Activated B cell treated with CpG ODN at 0.5 μM for 24 hours (primary cell): ENCODE measurements at regions not wholly inside any gene's neighbourhood (a gene's known extent, or its start where the extent isn't known, plus 50 kb on each side); places are given as distances from the start of the nearest gene placed in this dataset.

Experiments
- ATAC-seq: fragments of 200-7000 bp; cut with Tn5 transposase; one replicate; pipeline ENCODE4 v1.10.0; 2021; ENCODE audit warnings: low read depth, mild to moderate bottlenecking, moderate library complexity
- CTCF ChIA-PET: fragments of 350-600 bp; sonication (Branson Sonifier 250); formaldehyde crosslinking; loops from one replicate; lab custom pipeline; 2021; ENCODE audit warnings: antibody characterized with exemption; lab: Charles Lee
- POLR2A ChIA-PET: fragments of 350-600 bp; sonication (Branson Sonifier 250); formaldehyde crosslinking; loops from one replicate; lab custom pipeline; 2021; ENCODE audit warnings: antibody characterized with exemption; lab: Charles Lee
- DNase-seq: peaks from one replicate; pipeline ENCODE4 v3.0.0; 2022
- H3K27ac Mint-ChIP-seq: one replicate; pipeline ENCODE4 v1.8.0; 2020; ENCODE audit warnings: mixed read lengths
- H3K27me3 Mint-ChIP-seq: one replicate; pipeline ENCODE4 v1.8.0; 2021; ENCODE audit warnings: mixed read lengths
- H3K36me3 Mint-ChIP-seq: one replicate; pipeline ENCODE4 v1.8.0; 2021; ENCODE audit warnings: low read depth, mixed read lengths
- H3K4me1 Mint-ChIP-seq: one replicate; pipeline ENCODE4 v1.8.0; 2021; ENCODE audit warnings: mixed read lengths
- H3K4me3 Mint-ChIP-seq: one replicate; pipeline ENCODE4 v1.8.0; 2020; ENCODE audit warnings: mild to moderate bottlenecking, mixed read lengths
- H3K9me3 Mint-ChIP-seq: one replicate; pipeline ENCODE4 v1.8.0; 2020; ENCODE audit warnings: mixed read lengths
- intact Hi-C: fragments of 100-400 bp; cut with micrococcal nuclease; formaldehyde crosslinking; loops from one replicate; pipeline ENCODE4 v1.15.1; 2024
- TF ChIP-seq, protein P1 (sequence below): fragments of 200-600 bp; IDR thresholded peaks from one replicate; pipeline ENCODE4 v1.8.0; 2022; ENCODE audit warnings: antibody characterized with exemption, mild to moderate bottlenecking

DNA sequence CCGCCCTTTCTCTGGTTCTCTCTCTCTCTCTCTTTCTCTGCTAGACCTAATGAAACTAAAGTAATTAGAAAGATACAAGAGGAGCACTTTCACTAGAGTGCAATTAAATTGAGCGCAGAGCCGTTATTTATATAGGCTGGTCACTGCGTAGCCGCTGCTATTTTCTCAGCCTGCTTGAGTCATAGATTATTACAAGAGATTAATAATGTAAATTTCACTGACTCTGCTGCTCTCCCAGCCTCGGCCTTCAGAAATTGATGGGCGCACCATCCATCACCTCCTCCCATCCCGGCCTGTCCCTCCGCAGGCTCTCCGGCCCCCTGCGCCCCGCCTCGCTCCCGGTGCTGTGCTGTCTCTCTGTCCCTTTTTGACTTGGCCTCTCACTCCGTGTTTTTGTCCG lies 268.0 kb upstream of the MVB12B start:
- Mint-ChIP-seq H3K36me3 (no peaks in the 10 kb centered on the region), H3K4me1 (no peaks in the 10 kb centered on the region), H3K4me3 (no peak overlapping the region), H3K9me3 (no peaks in the 10 kb centered on the region), H3K27me3 (peaks cover 23% of the 10 kb centered on the region), H3K27ac (no peak overlapping the region)
- DNase-seq: no peak
- intact Hi-C loops: no loop called here
- TF ChIP-seq, protein P1, sequence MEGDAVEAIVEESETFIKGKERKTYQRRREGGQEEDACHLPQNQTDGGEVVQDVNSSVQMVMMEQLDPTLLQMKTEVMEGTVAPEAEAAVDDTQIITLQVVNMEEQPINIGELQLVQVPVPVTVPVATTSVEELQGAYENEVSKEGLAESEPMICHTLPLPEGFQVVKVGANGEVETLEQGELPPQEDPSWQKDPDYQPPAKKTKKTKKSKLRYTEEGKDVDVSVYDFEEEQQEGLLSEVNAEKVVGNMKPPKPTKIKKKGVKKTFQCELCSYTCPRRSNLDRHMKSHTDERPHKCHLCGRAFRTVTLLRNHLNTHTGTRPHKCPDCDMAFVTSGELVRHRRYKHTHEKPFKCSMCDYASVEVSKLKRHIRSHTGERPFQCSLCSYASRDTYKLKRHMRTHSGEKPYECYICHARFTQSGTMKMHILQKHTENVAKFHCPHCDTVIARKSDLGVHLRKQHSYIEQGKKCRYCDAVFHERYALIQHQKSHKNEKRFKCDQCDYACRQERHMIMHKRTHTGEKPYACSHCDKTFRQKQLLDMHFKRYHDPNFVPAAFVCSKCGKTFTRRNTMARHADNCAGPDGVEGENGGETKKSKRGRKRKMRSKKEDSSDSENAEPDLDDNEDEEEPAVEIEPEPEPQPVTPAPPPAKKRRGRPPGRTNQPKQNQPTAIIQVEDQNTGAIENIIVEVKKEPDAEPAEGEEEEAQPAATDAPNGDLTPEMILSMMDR: no peak
- ChIA-PET POLR2A (no interaction called here), CTCF (no interaction called here)
- no peak for ATAC-seq

DNA sequence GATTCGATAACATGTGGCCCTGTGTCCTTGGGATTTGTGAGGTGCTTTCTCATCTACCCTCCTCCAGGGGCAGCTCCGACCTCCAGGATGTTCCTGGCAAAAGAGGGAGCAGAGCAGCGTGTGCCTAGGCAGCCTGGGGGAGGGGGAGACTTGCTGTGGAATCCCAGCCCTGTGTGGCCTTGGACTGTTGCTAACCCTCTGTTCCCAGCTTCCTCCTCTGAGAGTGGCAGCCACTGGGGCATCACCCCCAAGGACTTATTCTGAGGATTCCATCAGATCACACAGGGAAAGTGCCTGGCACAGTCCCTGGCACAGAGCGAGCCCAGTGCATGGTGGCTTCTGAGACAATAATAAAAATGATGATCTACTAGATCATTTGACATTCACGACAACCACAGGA lies 265.1 kb upstream of the MVB12B start:
- no peak overlapping the region for H3K4me3 Mint-ChIP-seq
- H3K36me3 Mint-ChIP-seq: no peaks in the 10 kb centered on the region
- ATAC-seq (no peak), DNase-seq (no peak)
- intact Hi-C loops: no loop called here
- TF ChIP-seq, protein P1: no peak
- ChIA-PET CTCF (no interaction called here), POLR2A (no interaction called here)
- H3K27me3 Mint-ChIP-seq: peaks cover 12% of the 10 kb centered on the region
- H3K4me1 Mint-ChIP-seq: no peaks in the 10 kb centered on the region
- H3K27ac Mint-ChIP-seq: no peak overlapping the region
- H3K9me3 Mint-ChIP-seq: no peaks in the 10 kb centered on the region

DNA sequence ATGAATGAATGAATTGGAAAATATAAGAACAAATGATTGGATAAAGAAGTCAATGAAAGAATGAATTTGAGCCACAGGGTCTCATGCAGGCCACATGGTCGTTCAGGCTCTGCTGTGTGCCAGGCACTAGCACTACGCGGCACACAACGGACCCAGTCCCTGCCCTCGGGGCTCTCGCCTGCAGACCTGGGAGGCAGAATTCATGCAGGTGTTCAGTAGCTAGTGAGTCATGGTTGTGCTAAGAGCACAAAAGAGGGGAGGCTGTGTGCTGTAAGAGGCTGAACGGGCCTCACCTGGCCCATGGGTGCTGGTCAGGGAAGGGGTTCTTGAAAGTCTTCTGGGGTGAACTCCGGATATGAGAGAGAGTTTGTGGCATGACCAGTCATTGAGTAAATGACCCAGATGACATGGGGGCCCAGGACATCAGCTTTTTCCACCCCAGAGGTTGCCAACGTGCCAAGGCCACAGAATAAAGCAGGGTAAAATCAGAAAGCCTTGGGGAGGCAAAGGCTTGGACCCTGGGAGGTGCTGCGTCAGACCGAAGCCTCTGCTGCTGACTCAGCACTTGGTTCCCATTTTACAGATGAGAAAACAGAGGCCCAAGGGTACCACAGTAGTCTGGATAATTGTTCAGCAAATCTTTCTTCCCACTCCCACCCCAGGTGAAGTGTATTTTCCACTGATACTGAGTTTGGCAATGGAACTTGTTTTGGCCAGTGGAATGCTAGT lies 264.3 kb upstream of the MVB12B start:
- no peaks in the 10 kb centered on the region for H3K36me3 Mint-ChIP-seq
- no peaks in the 10 kb centered on the region for H3K4me1 Mint-ChIP-seq
- TF ChIP-seq, protein P1: no peak
- intact Hi-C loops: no loop called here
- ChIA-PET POLR2A (no interaction called here), CTCF (no interaction called here)
- no peak overlapping the region for H3K27ac Mint-ChIP-seq
- DNase-seq (no peak), ATAC-seq (no peak)
- no peak overlapping the region for H3K4me3 Mint-ChIP-seq
- H3K27me3 Mint-ChIP-seq: peaks cover 12% of the 10 kb centered on the region
- no peaks in the 10 kb centered on the region for H3K9me3 Mint-ChIP-seq

DNA sequence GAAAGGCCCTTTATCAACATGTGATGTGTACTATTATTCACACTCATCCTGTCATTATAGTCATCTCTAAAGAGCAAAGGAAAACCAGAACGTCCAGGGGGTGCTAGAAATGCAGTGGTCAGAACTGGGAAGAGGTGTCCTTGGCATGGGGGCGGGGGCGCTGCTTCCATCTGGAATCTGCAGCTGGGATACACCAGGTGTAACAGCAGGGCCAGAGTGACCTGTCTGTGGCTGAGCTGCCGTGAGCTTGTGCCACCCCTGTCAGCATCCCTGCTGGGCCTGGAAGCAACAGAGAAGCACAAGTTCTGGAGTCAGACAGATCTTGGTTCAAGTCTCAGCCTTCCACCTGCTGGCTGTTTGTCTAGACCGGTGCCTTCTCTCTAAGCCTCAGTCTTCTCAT lies 263.3 kb upstream of the MVB12B start:
- H3K27ac Mint-ChIP-seq: no peak overlapping the region
- ChIA-PET POLR2A (no interaction called here), CTCF (no interaction called here)
- H3K9me3 Mint-ChIP-seq: no peaks in the 10 kb centered on the region
- TF ChIP-seq, protein P1: no peak
- no peaks in the 10 kb centered on the region for H3K4me1 Mint-ChIP-seq
- intact Hi-C loops: no loop called here
- ATAC-seq: no peak
- H3K36me3 Mint-ChIP-seq: no peaks in the 10 kb centered on the region
- peaks cover 12% of the 10 kb centered on the region for H3K27me3 Mint-ChIP-seq
- H3K4me3 Mint-ChIP-seq: no peak overlapping the region
- DNase-seq: no peak

DNA sequence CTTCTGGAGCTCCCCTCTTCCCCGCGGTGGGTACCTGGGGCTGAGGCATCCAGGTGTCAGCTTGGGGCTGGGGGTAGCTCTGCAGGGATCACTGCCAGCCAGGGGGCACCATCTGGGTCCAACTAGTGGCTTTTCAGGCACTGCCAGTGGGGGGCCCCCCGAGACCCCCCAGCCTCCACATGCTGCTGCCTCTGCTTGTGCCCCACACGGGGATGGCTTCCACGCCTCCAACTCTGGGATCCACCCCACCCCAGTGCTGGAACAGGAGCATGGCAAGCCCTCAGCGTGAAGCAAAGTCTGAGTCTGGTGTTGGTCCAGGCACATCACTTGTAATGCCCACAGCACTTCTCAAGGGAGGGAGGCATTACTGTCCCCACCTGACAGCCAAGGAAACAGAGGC lies 260.5 kb upstream of the MVB12B start:
- intact Hi-C loops: no loop called here

More for the DNA sequence above, 260.5 kb upstream of the MVB12B start:
- Mint-ChIP-seq H3K9me3 (no peaks in the 10 kb centered on the region), H3K36me3 (no peaks in the 10 kb centered on the region), H3K4me3 (no peak overlapping the region), H3K4me1 (no peaks in the 10 kb centered on the region), H3K27ac (no peak overlapping the region), H3K27me3 (peaks cover 4% of the 10 kb centered on the region)
- POLR2A ChIA-PET: no interaction called here
- TF ChIP-seq, protein P1: no peak
- DNase-seq (no peak), ATAC-seq (no peak)
- CTCF ChIA-PET: no interaction called here
